ENCODE measurements at regions not wholly inside any gene's neighbourhood (a gene's known extent, or its start where the extent isn't known, plus 50 kb on each side); places are given as distances from the start of the nearest gene placed in this dataset.

- no peak overlapping the region for H3K4me3 ChIP-seq (replicated peaks; ENCODE audit: low read depth, low read length)
- no peak for DNase-seq (ENCODE audit: extremely low read depth, low read depth)
- no peak for TF ChIP-seq CTCF (IDR thresholded peaks at IDR 0.05; ENCODE audit: low read depth, low read length, missing control alignments)
These were observed 53.0 kb upstream of the GRAMD2B start for GRCh38 chr5:126369995-126370731.

- DNase-seq (ENCODE audit: extremely low read depth, low read depth), result no peak
- H3K4me3 ChIP-seq (replicated peaks; ENCODE audit: low read depth, low read length), result no peak overlapping the region
- TF ChIP-seq CTCF (IDR thresholded peaks at IDR 0.05; ENCODE audit: low read depth, low read length, missing control alignments), result no peak
These were observed 52.2 kb upstream of the GRAMD2B start for GRCh38 chr5:126370796-126371718.

- no peak for TF ChIP-seq CTCF (IDR thresholded peaks at IDR 0.05; ENCODE audit: low read depth, low read length, missing control alignments)
- DNase-seq (ENCODE audit: extremely low read depth, low read depth), result no peak
- no peak overlapping the region for H3K4me3 ChIP-seq (replicated peaks; ENCODE audit: low read depth, low read length)
These were observed 49.7 kb upstream of the GRAMD2B start for GRCh38 chr5:126373375-126374108.
